HUES6 (cell line): ENCODE measurements at regions not wholly inside any gene's neighbourhood (a gene's known extent, or its start where the extent isn't known, plus 50 kb on each side); places are given as distances from the start of the nearest gene placed in this dataset.

Experiments used
- H3K27ac ChIP-seq: 2 replicates; pipeline ENCODE4 v1.7.0; 2013; ENCODE audit warnings: low read depth, mild to moderate bottlenecking, low read length, inconsistent platforms
- H3K27me3 ChIP-seq: 2 replicates; pipeline ENCODE4 v1.6.1; 2013; ENCODE audit warnings: low read length; ENCODE audit not compliant: control insufficient read depth, insufficient read depth
- H3K36me3 ChIP-seq: 2 replicates; pipeline ENCODE4 v1.6.1; 2013; ENCODE audit warnings: low read length; ENCODE audit not compliant: control insufficient read depth, insufficient read depth
- H3K4me1 ChIP-seq: 2 replicates; pipeline ENCODE4 v1.6.1; 2013; ENCODE audit warnings: low read length; ENCODE audit not compliant: control insufficient read depth, insufficient read depth
- H3K4me3 ChIP-seq: 2 replicates; pipeline ENCODE4 v1.5.1; 2013; ENCODE audit warnings: low read depth, low read length
- H3K9ac ChIP-seq: one replicate; pipeline ENCODE4 v1.6.1; 2013; ENCODE audit warnings: mild to moderate bottlenecking, low read length
- H3K9me3 ChIP-seq: 2 replicates; pipeline ENCODE4 v1.6.1; 2013; ENCODE audit warnings: low read depth, low read length; ENCODE audit not compliant: control insufficient read depth, insufficient read depth

DNA sequence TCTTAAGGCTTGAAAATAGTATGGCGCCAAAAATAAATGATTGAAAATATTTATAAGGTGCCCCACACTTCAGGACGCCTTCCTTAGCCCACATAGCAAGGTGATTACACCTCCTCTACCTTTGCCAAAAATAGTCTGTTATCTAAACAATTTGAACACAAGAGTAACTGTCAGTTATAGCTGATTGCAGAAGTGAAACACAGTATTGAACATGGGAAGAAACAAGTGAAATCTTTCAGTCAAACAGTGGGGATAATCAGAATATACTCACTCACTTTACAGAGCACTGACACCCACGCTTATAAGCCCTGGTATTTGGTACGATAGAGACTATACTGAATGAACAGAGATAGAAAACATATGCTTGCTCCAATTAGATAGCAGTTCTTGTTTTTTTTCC is 203.1 kb downstream of the RAB38 start:
- Histone ChIP-seq H3K9ac (no peak overlapping the region), H3K27ac (no peak overlapping the region), H3K9me3 (no peaks in the 10 kb centered on the region), H3K27me3 (no peaks in the 10 kb centered on the region), H3K36me3 (no peaks in the 10 kb centered on the region), H3K4me3 (no peak overlapping the region), H3K4me1 (peaks cover 18% of the 10 kb centered on the region)

DNA sequence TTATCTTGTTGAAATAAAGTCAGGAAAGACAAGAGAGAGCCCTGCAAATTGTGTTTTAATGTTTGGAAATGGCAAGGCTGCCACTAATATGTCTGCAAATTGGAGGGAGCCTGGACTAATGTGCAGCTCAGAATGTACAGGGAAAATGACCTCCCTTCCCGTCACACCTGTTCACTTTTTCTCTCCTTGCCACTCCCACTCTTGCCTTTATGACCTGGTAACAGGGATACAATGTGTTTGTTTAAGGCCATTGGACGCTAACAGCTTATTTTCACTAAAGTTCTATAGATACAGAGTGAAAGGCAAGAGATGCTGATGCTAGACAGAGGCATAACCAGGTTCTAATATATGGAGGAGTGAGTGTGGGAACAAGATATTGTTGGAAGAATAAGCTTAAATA is 203.9 kb downstream of the RAB38 start:
- no peak overlapping the region for H3K4me3 ChIP-seq
- H3K9ac ChIP-seq, result no peak overlapping the region
- H3K9me3 ChIP-seq, result no peaks in the 10 kb centered on the region
- H3K27me3 ChIP-seq, result no peaks in the 10 kb centered on the region
- H3K4me1 ChIP-seq, result peaks cover 18% of the 10 kb centered on the region
- H3K27ac ChIP-seq, result no peak overlapping the region
- no peaks in the 10 kb centered on the region for H3K36me3 ChIP-seq

DNA sequence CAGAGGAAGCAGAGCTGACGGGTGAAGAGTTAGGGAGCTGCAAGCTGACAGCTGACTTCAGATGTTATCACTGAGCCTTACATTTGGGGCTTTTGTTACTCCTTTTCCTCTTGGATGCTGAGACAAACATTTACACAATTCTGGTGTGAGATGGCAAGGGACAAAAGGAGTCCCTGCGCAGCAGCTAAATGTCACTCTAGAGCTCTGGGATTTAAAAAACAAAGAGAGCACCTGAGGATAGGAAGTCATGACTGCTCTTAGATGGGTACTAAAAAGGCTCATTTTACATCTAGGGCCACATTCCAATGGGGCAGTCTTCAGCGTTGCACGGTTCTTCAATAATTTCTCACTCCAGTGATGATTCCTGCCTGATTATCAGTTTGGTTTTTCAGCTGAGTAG is 204.5 kb downstream of the RAB38 start:
- Histone ChIP-seq H3K36me3 (no peaks in the 10 kb centered on the region), H3K27ac (no peak overlapping the region), H3K27me3 (no peaks in the 10 kb centered on the region), H3K9me3 (no peaks in the 10 kb centered on the region), H3K9ac (no peak overlapping the region), H3K4me1 (peaks cover 18% of the 10 kb centered on the region), H3K4me3 (no peak overlapping the region)

DNA sequence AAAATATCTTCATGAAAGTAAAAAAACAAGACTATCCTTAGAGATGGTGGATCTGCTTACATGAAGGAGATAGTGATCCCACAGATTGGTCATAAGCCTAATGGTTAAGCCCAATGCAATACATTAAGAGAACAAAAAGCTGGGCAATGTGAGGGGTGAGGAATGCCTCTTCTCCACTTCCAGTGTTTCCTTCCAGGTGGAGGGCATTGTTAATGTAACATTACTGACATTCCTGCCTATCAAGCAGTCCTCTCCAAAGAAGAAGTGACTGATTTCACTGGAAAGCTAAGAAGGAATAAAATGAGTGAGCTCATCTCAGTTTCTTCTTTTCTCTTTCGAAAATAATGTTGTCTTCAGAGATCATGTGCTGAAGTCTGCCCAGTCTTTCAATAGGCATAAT is 207.8 kb downstream of the RAB38 start:
- no peak overlapping the region for H3K9ac ChIP-seq
- H3K9me3 ChIP-seq, result no peaks in the 10 kb centered on the region
- no peaks in the 10 kb centered on the region for H3K27me3 ChIP-seq
- no peaks in the 10 kb centered on the region for H3K36me3 ChIP-seq
- no peak overlapping the region for H3K27ac ChIP-seq
- peaks cover 18% of the 10 kb centered on the region for H3K4me1 ChIP-seq
- H3K4me3 ChIP-seq, result no peak overlapping the region

DNA sequence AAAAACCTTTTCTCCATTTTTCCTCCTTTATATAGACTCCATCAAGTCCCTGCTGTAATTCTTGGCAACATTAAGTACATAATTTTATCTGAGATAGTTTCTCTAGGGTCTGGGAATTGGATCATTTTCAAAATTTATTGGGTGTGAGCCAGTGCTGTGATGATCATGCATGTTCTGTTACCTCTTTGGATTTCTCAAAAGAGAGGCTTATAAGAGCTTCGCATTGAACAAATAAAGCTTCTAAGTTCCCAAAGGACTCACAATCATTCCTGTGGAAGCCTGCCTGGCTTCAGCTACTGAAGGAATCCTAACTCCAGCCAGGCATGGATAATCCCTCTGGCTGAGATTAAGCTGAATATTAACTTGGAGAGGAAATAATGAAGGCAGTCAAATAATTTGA is 208.5 kb downstream of the RAB38 start:
- no peaks in the 10 kb centered on the region for H3K27me3 ChIP-seq
- H3K36me3 ChIP-seq, result no peaks in the 10 kb centered on the region
- H3K27ac ChIP-seq, result no peak overlapping the region
- no peak overlapping the region for H3K4me3 ChIP-seq
- H3K4me1 ChIP-seq, result peaks cover 18% of the 10 kb centered on the region
- no peak overlapping the region for H3K9ac ChIP-seq
- H3K9me3 ChIP-seq, result no peaks in the 10 kb centered on the region

DNA sequence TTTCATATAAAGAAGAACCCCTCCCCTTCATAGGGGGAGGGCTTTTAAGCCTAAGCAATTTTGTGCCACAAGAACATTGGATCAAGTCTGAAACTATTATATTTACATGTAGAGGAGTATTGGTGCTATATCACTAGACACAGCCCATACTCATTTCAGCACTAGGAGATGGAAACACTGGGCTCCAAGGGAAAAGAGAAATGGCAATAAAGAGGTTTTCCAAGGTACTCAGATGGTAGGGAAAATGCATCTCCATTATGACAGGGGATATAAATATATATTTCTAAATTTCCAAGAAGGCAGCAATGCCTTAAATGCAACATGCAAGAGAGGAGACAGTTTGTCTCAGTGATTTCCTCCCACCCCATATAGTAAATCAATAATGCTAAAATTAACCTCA is 209.0 kb downstream of the RAB38 start:
- no peak overlapping the region for H3K4me3 ChIP-seq
- H3K9me3 ChIP-seq, result no peaks in the 10 kb centered on the region

DNA sequence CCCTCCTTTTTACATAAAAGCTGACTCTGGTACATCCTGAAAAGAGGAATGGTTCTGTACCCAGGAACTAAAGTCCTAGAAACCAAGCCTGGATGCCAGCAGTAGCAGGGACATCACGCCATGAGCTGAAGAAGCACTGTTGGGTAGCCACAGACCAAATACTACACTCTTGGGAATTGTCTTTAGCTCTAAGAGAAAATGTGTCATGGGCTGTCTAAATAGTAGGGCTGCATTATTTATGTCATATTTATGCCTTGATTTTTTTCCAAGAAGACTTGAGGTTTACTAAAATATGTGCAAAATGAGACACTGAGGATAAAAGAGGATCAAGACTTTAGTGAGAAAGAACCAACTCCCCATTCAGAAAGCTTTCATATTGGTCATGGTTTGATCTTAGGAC is 213.6 kb downstream of the RAB38 start:
- H3K27me3 ChIP-seq, result no peaks in the 10 kb centered on the region
- no peak overlapping the region for H3K4me3 ChIP-seq
- no peaks in the 10 kb centered on the region for H3K9me3 ChIP-seq
- H3K36me3 ChIP-seq, result no peaks in the 10 kb centered on the region
- H3K4me1 ChIP-seq, result no peaks in the 10 kb centered on the region
- no peak overlapping the region for H3K9ac ChIP-seq
- H3K27ac ChIP-seq, result no peak overlapping the region

More for the DNA sequence above, 209.0 kb downstream of the RAB38 start:
- no peaks in the 10 kb centered on the region for H3K27me3 ChIP-seq
- no peaks in the 10 kb centered on the region for H3K36me3 ChIP-seq
- H3K4me1 ChIP-seq, result peaks cover 15% of the 10 kb centered on the region
- H3K9ac ChIP-seq, result no peak overlapping the region
- no peak overlapping the region for H3K27ac ChIP-seq

DNA sequence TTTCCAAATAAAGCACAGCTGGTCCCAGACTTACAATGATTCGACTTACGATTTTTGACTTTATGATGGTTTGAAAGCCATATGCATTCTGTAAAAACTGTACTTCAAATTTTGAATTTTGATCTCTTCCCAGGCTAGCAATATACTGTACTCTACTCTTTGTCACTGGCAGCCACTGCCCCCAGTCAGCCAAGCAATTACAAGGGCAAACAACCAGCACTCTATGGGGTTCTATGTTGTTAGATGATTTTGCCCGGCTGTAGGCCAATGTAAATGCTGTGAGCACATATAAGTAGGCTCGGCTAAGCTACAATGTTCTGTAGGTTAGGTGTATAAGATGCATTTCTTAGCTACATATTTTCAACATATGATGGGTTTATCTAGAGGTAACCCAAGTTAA is 217.3 kb downstream of the RAB38 start:
- Histone ChIP-seq H3K4me1 (no peaks in the 10 kb centered on the region), H3K4me3 (no peak overlapping the region), H3K9ac (no peak overlapping the region), H3K36me3 (no peaks in the 10 kb centered on the region), H3K27ac (no peak overlapping the region), H3K27me3 (no peaks in the 10 kb centered on the region), H3K9me3 (no peaks in the 10 kb centered on the region)

DNA sequence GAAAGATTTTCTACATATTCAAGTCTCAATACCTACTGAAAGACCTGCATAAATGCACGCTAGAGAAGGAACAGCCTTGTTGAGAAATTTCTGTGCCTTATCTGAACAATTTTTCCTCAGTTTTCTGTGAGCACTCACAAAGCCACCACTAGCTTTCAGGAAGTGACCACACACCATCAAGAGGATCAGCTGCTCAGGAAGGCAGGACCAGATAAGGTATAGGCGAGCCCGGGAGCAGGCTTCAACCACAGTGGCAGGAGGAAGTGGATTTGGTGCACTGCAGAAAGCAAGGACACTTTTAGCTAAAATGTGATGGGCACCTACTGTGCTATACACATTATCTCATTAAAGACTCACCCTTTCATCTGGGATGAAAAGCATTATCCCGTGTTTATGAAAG is 220.8 kb downstream of the RAB38 start:
- Histone ChIP-seq H3K9me3 (peaks cover 6% of the 10 kb centered on the region), H3K36me3 (no peaks in the 10 kb centered on the region), H3K27ac (no peak overlapping the region), H3K4me1 (no peaks in the 10 kb centered on the region), H3K9ac (no peak overlapping the region), H3K4me3 (no peak overlapping the region), H3K27me3 (no peaks in the 10 kb centered on the region)

DNA sequence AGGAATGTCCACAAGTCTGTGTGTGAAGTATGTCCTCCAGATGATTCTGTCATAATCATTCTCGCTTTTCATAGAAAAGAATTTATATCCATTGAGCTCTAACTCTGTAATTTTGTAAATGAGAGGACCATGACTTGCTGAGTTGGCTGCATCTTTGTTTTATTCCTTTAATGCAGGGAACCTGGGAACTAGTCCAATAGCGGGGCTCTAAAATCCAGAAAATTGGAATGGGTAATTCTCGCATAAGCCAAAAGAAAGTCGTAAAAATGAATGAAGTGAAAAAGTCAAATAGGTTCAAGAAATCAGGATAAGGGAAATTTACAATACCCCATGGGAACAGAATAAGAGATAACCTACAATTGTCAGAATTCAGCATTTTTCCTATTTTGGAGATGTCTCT is 232.5 kb downstream of the RAB38 start:
- Histone ChIP-seq H3K4me1 (no peaks in the 10 kb centered on the region), H3K4me3 (no peak overlapping the region), H3K9me3 (no peaks in the 10 kb centered on the region), H3K27ac (no peak overlapping the region), H3K36me3 (no peaks in the 10 kb centered on the region), H3K9ac (no peak overlapping the region), H3K27me3 (no peaks in the 10 kb centered on the region)

DNA sequence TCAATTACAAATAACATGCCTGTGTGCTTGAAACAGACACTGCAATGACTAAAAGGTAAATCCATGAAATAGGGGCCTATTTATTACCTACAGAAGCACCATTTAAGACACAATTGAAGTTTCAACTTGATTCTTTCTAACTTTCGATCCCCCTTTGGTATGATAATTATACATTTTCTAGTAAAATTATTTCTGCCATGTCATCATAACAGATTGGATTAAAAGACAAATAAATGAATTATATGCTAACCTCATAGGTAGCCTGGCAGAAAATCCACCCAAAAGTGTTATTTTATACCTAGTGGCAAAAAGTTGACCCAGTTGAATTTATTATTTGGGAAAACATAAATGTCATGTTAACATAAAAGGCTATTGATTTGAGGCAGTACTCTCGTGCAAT is 241.1 kb downstream of the RAB38 start:
- Histone ChIP-seq H3K4me3 (no peak overlapping the region), H3K9me3 (no peaks in the 10 kb centered on the region), H3K27ac (no peak overlapping the region), H3K9ac (no peak overlapping the region), H3K36me3 (no peaks in the 10 kb centered on the region), H3K4me1 (no peaks in the 10 kb centered on the region), H3K27me3 (no peaks in the 10 kb centered on the region)
